CD4-positive, alpha-beta T cell (primary cell): ENCODE measurements at regions not wholly inside any gene's neighbourhood (a gene's known extent, or its start where the extent isn't known, plus 50 kb on each side); places are given as distances from the start of the nearest gene placed in this dataset.

Source experiments
- ATAC-seq: fragments of 200-7000 bp; cut with Tn5 transposase; one replicate; pipeline ENCODE4 v1.10.0; 2022; ENCODE audit warnings: mild to moderate bottlenecking; ENCODE audit not compliant: poor library complexity
- CTCF ChIA-PET: fragments of 350-600 bp; sonication (Branson Sonifier 250); formaldehyde crosslinking; loops from one replicate; lab custom pipeline; 2021; ENCODE audit warnings: antibody characterized with exemption, inconsistent platforms; lab: Charles Lee
- POLR2A ChIA-PET: fragments of 350-600 bp; sonication (Branson Sonifier 250); formaldehyde crosslinking; loops from one replicate; lab custom pipeline; 2021; ENCODE audit warnings: antibody characterized with exemption, inconsistent platforms; lab: Charles Lee
- DNase-seq, 14 experiments: peaks; one replicate each; pipeline ENCODE4 v3.0.0-alpha.2; 2013 to 2020; ENCODE audit warnings: mixed read lengths in 2 of 14
- H3K27ac ChIP-seq, 2 donors: one replicate each; pipeline versions ENCODE4 v1.5.1 to v1.7.0; 2013; ENCODE audit warnings: low read length in 2 of 2, low read depth in 1 of 2, mild to moderate bottlenecking in 1 of 2
- H3K27me3 ChIP-seq, 2 experiments: 1 replicate in 1 of 2; 2 replicates in 1 of 2; pipeline versions ENCODE4 v1.6.1 to v1.7.0; 2013; ENCODE audit warnings: low read length in 2 of 2, control low read depth in 1 of 2, mild to moderate bottlenecking in 1 of 2, moderate library complexity in 1 of 2; ENCODE audit not compliant: insufficient read depth in 2 of 2, control insufficient read depth in 1 of 2
- H3K36me3 ChIP-seq: one replicate; pipeline ENCODE4 v1.6.1; 2013; ENCODE audit warnings: low read length, control low read depth; ENCODE audit not compliant: insufficient read depth
- H3K4me1 ChIP-seq: one replicate; pipeline ENCODE4 v1.6.1; 2013; ENCODE audit warnings: low read length, control low read depth; ENCODE audit not compliant: insufficient read depth
- H3K4me3 ChIP-seq: one replicate; pipeline ENCODE4 v1.5.1; 2013; ENCODE audit warnings: mild to moderate bottlenecking, low read length, moderate library complexity
- H3K9me3 ChIP-seq, 2 experiments: 1 replicate in 1 of 2; 2 replicates in 1 of 2; pipeline versions ENCODE4 v1.6.1 to v1.7.0; 2013; ENCODE audit warnings: low read length in 2 of 2, mild to moderate bottlenecking in 2 of 2, control low read depth in 1 of 2, moderate library complexity in 1 of 2; ENCODE audit not compliant: control insufficient read depth in 1 of 2, insufficient read depth in 1 of 2
- H3K27ac Mint-ChIP-seq: one replicate; pipeline ENCODE4 v1.8.0; 2020; ENCODE audit warnings: mixed read lengths
- H3K27me3 Mint-ChIP-seq: one replicate; pipeline ENCODE4 v1.8.0; 2021; ENCODE audit warnings: mixed read lengths
- H3K36me3 Mint-ChIP-seq: one replicate; pipeline ENCODE4 v1.8.0; 2021; ENCODE audit warnings: low read depth, mixed read lengths
- H3K4me1 Mint-ChIP-seq: one replicate; pipeline ENCODE4 v1.8.0; 2021; ENCODE audit warnings: low read depth, mixed read lengths
- H3K4me3 Mint-ChIP-seq: one replicate; pipeline ENCODE4 v1.8.0; 2020; ENCODE audit warnings: mild to moderate bottlenecking, mixed read lengths
- H3K9me3 Mint-ChIP-seq: one replicate; pipeline ENCODE4 v1.8.0; 2020; ENCODE audit warnings: mixed read lengths
- CTCF ChIP-seq: fragments of 200-600 bp; IDR thresholded peaks from one replicate; pipeline ENCODE4 v1.8.0; 2022; ENCODE audit warnings: antibody characterized with exemption, mild to moderate bottlenecking
- intact Hi-C, 2 experiments: fragments of 100-400 bp; cut with DNase I in 1 of 2; cut with micrococcal nuclease in 1 of 2; formaldehyde crosslinking; loops; one replicate each; pipeline versions ENCODE4 v1.15.1 to v1.9.0; 2023 to 2025; cut with DNase I, micrococcal nuclease

- no peaks in the 10 kb centered on the region for H3K27me3 Mint-ChIP-seq
- ATAC-seq: no peak
- H3K27ac ChIP-seq: no peak overlapping the region
- no peaks in the 10 kb centered on the region for H3K9me3 ChIP-seq
- no peak overlapping the region for H3K27ac Mint-ChIP-seq
- intact Hi-C loops: no loop called here
- no peaks in the 10 kb centered on the region for H3K36me3 ChIP-seq
- no peaks in the 10 kb centered on the region for H3K36me3 Mint-ChIP-seq
- DNase-seq: no peak
- ChIA-PET CTCF (no interaction called here), POLR2A (no interaction called here)
- TF ChIP-seq CTCF: no peak
- no peaks in the 10 kb centered on the region for H3K4me1 Mint-ChIP-seq
- no peaks in the 10 kb centered on the region for H3K9me3 Mint-ChIP-seq
- H3K4me3 Mint-ChIP-seq: no peak overlapping the region
- H3K4me3 ChIP-seq: no peak overlapping the region
- no peaks in the 10 kb centered on the region for H3K4me1 ChIP-seq
- H3K27me3 ChIP-seq: no peaks in the 10 kb centered on the region
These were observed 55.3 kb upstream of the LEKR1 start for GRCh38 chr3:156770699-156771414.

- ATAC-seq: no peak
- Mint-ChIP-seq H3K36me3 (no peaks in the 10 kb centered on the region), H3K4me1 (no peaks in the 10 kb centered on the region), H3K4me3 (no peak overlapping the region), H3K27me3 (no peaks in the 10 kb centered on the region), H3K9me3 (no peaks in the 10 kb centered on the region), H3K27ac (no peak overlapping the region)
- H3K4me1 ChIP-seq: no peaks in the 10 kb centered on the region
- ChIA-PET CTCF (no interaction called here), POLR2A (no interaction called here)
- TF ChIP-seq CTCF: no peak
- no peaks in the 10 kb centered on the region for H3K9me3 ChIP-seq
- H3K36me3 ChIP-seq: no peaks in the 10 kb centered on the region
- no peak overlapping the region for H3K4me3 ChIP-seq
- H3K27me3 ChIP-seq: no peaks in the 10 kb centered on the region
- intact Hi-C loops: no loop called here
- no peak overlapping the region for H3K27ac ChIP-seq
- no peak for DNase-seq
These were observed 53.5 kb upstream of the LEKR1 start for GRCh38 chr3:156772588-156773206.

GRCh38 chr3:156776031-156776430 is 50.1 kb upstream of the LEKR1 start:
- TF ChIP-seq CTCF: no peak
- Histone ChIP-seq H3K4me3 (no peak overlapping the region), H3K27ac (no peak overlapping the region), H3K4me1 (no peaks in the 10 kb centered on the region), H3K36me3 (no peaks in the 10 kb centered on the region), H3K9me3 (no peaks in the 10 kb centered on the region), H3K27me3 (no peaks in the 10 kb centered on the region)
- ChIA-PET POLR2A (no interaction called here), CTCF (no interaction called here)
- Mint-ChIP-seq H3K4me3 (no peak overlapping the region), H3K36me3 (no peaks in the 10 kb centered on the region), H3K27ac (no peak overlapping the region), H3K9me3 (no peaks in the 10 kb centered on the region), H3K27me3 (no peaks in the 10 kb centered on the region), H3K4me1 (no peaks in the 10 kb centered on the region)
- DNase-seq (no peak), ATAC-seq (no peak)
- intact Hi-C loops: no loop called here
